H1 (cell line): ENCODE measurements at regions not wholly inside any gene's neighbourhood (a gene's known extent, or its start where the extent isn't known, plus 50 kb on each side); places are given as distances from the start of the nearest gene placed in this dataset.

Experiments
- CTCF ChIA-PET: fragments of 300-600 bp; sonication (Branson Sonifier 250); formaldehyde crosslinking; loops from one replicate; lab custom pipeline; 2021; ENCODE audit not compliant: partially characterized antibody; lab: Charles Lee
- POLR2A ChIA-PET: fragments of 300-600 bp; sonication (Branson Sonifier 250); formaldehyde crosslinking; loops from one replicate; lab custom pipeline; 2021; ENCODE audit warnings: inconsistent platforms; ENCODE audit not compliant: partially characterized antibody; lab: Charles Lee
- DNase-seq, 2 experiments: peaks; one replicate each; pipeline versions ENCODE4 v3.0.0 to v3.0.0-alpha.2; 2010 to 2022; ENCODE audit warnings: low spot score in 2 of 2, low read depth in 1 of 2, mixed read lengths in 1 of 2
- FAIRE-seq: peaks from 2 replicates; lab custom pipeline; 2011; peaks lifted over from hg19 to GRCh38; lab: Jason Lieb, UNC
- H2AFZ ChIP-seq: 2 replicates; pipeline ENCODE4 v1.8.1; 2012; ENCODE audit warnings: low read length, inconsistent platforms
- H2AK5ac ChIP-seq: 2 replicates; pipeline ENCODE4 v1.6.1; 2013; ENCODE audit warnings: low read depth, low read length
- H2BK120ac ChIP-seq: replicated peaks from 2 replicates; pipeline ENCODE3; 2013; ENCODE audit warnings: low read depth, low read length, inconsistent platforms
- H2BK12ac ChIP-seq: 2 replicates; pipeline ENCODE4 v1.6.1; 2013; ENCODE audit warnings: low read depth, low read length
- H2BK15ac ChIP-seq: 2 replicates; pipeline ENCODE4 v1.6.1; 2013; ENCODE audit warnings: low read length
- H2BK20ac ChIP-seq: 2 replicates; pipeline ENCODE4 v1.6.1; 2013; ENCODE audit warnings: low read length
- H2BK5ac ChIP-seq: 2 replicates; pipeline ENCODE4 v1.6.1; 2013; ENCODE audit warnings: low read depth, low read length
- H3K14ac ChIP-seq: 2 replicates; pipeline ENCODE4 v1.6.1; 2013; ENCODE audit warnings: inconsistent platforms; ENCODE audit not compliant: insufficient read length
- H3K18ac ChIP-seq: 2 replicates; pipeline ENCODE4 v1.6.1; 2013; ENCODE audit warnings: low read length; ENCODE audit errors: extremely low read depth
- H3K23ac ChIP-seq: 2 replicates; pipeline ENCODE4 v1.6.1; 2013; ENCODE audit warnings: inconsistent platforms; ENCODE audit not compliant: insufficient read length
- H3K23me2 ChIP-seq: 2 replicates; pipeline ENCODE4 v1.6.1; 2013; ENCODE audit warnings: low read depth, low read length
- H3K27ac ChIP-seq: 2 replicates; pipeline ENCODE4 v1.6.1; 2011; ENCODE audit warnings: low read depth, low read length, inconsistent platforms
- H3K27me3 ChIP-seq, 4 experiments: replicated peaks in 1 of 4; 1 replicate in 1 of 4; 2 replicates in 3 of 4; pipeline versions ENCODE4 v1.6.1 to v1.8.1; 2011 to 2013; ENCODE audit warnings: low read length in 3 of 4, mild to moderate bottlenecking in 3 of 4, inconsistent platforms in 2 of 4, mixed read lengths in 2 of 4, moderate library complexity in 1 of 4; ENCODE audit not compliant: control insufficient read depth in 3 of 4, insufficient read depth in 3 of 4; ENCODE audit errors: extremely low read depth in 1 of 4
- H3K36me3 ChIP-seq, 4 experiments: 2 replicates each; pipeline versions ENCODE4 v1.6.1 to v1.8.1; 2011 to 2013; ENCODE audit warnings: mild to moderate bottlenecking in 4 of 4, low read length in 3 of 4, moderate library complexity in 2 of 4, control low read depth in 1 of 4, inconsistent platforms in 1 of 4; ENCODE audit not compliant: insufficient read depth in 4 of 4, control insufficient read depth in 2 of 4
- H3K4ac ChIP-seq: replicated peaks from 2 replicates; pipeline ENCODE3; 2013; ENCODE audit warnings: low read length, low read depth, mixed read lengths, inconsistent platforms; ENCODE audit not compliant: insufficient read length
- H3K4me1 ChIP-seq, 4 experiments: replicated peaks in 1 of 4; 1 replicate in 1 of 4; 2 replicates in 3 of 4; pipeline versions ENCODE4 v1.6.1 to v1.8.1; 2011 to 2013; ENCODE audit warnings: low read length in 3 of 4, inconsistent platforms in 2 of 4, mixed read lengths in 1 of 4; ENCODE audit not compliant: insufficient read depth in 4 of 4, control insufficient read depth in 3 of 4
- H3K4me2 ChIP-seq, 2 experiments: 2 replicates each; pipeline versions ENCODE4 v1.6.1 to v1.8.1; 2011 to 2013; ENCODE audit warnings: low read depth in 2 of 2, low read length in 2 of 2, control low read depth in 1 of 2, inconsistent platforms in 1 of 2, mild to moderate bottlenecking in 1 of 2; ENCODE audit not compliant: insufficient read depth in 1 of 2
- H3K4me3 ChIP-seq, 4 experiments: fragments of 200-600, 300-600 bp in 1 of 4; sonication (generic), shearing (Covaris generic), sonication (Bioruptor Twin) in 1 of 4; 2 replicates each; pipeline versions ENCODE4 v1.5.1 to v1.8.1; 2011 to 2016; ENCODE audit warnings: low read length in 4 of 4, low read depth in 3 of 4, control low read depth in 2 of 4, inconsistent platforms in 2 of 4, mild to moderate bottlenecking in 2 of 4, mixed read lengths in 1 of 4, moderate library complexity in 1 of 4; ENCODE audit not compliant: insufficient read depth in 2 of 4; ENCODE audit errors: extremely low read depth in 1 of 4
- H3K56ac ChIP-seq: replicated peaks from 2 replicates; pipeline ENCODE3; 2013; ENCODE audit warnings: low read depth, mild to moderate bottlenecking, mixed read lengths, low read length, inconsistent platforms; ENCODE audit not compliant: insufficient read length
- H3K79me1 ChIP-seq: 2 replicates; pipeline ENCODE4 v1.6.1; 2013; ENCODE audit warnings: low read depth, low read length, control low read depth
- H3K79me2 ChIP-seq, 2 experiments: 2 replicates each; pipeline versions ENCODE4 v1.6.1 to v1.8.1; 2012 to 2013; ENCODE audit warnings: low read length in 2 of 2, mild to moderate bottlenecking in 2 of 2, inconsistent platforms in 1 of 2; ENCODE audit not compliant: insufficient read depth in 2 of 2, control insufficient read depth in 1 of 2
- H3K9ac ChIP-seq, 4 experiments: replicated peaks in 1 of 4; 1 replicate in 1 of 4; 2 replicates in 3 of 4; pipeline versions ENCODE4 v1.6.1 to v1.8.1; 2011 to 2013; ENCODE audit warnings: low read depth in 3 of 4, low read length in 3 of 4, control low read depth in 2 of 4, mild to moderate bottlenecking in 2 of 4, moderate library complexity in 2 of 4, inconsistent platforms in 1 of 4; ENCODE audit errors: extremely low read depth in 1 of 4
- H3K9me3 ChIP-seq, 2 experiments: 2 replicates each; pipeline versions ENCODE4 v1.6.1 to v1.8.1; 2012 to 2013; ENCODE audit warnings: mild to moderate bottlenecking in 2 of 2, moderate library complexity in 2 of 2, control low read depth in 1 of 2, inconsistent platforms in 1 of 2, low read depth in 1 of 2, low read length in 1 of 2, mixed read lengths in 1 of 2; ENCODE audit not compliant: insufficient read depth in 2 of 2
- H4K20me1 ChIP-seq, 2 experiments: replicated peaks in 1 of 2; 2 replicates each; pipeline versions ENCODE3 to v1.8.1; 2011 to 2013; ENCODE audit warnings: inconsistent platforms in 2 of 2, low read length in 2 of 2, mild to moderate bottlenecking in 1 of 2; ENCODE audit not compliant: insufficient read depth in 2 of 2, control insufficient read depth in 1 of 2
- H4K5ac ChIP-seq: 2 replicates; pipeline ENCODE4 v1.6.1; 2013; ENCODE audit warnings: low read length, low read depth, mixed read lengths, inconsistent platforms; ENCODE audit not compliant: insufficient read length
- H4K8ac ChIP-seq: 2 replicates; pipeline ENCODE4 v1.8.0; 2013; ENCODE audit warnings: mild to moderate bottlenecking, moderate library complexity, low read length, inconsistent platforms; ENCODE audit not compliant: insufficient read depth; ENCODE audit errors: extremely low read depth
- H4K91ac ChIP-seq: replicated peaks from 2 replicates; pipeline ENCODE3; 2013; ENCODE audit warnings: low read length, mixed read lengths, inconsistent platforms; ENCODE audit not compliant: insufficient read length
- BACH1 ChIP-seq: IDR thresholded peaks from 2 replicates; pipeline ENCODE4 v1.6.1; 2012; ENCODE audit warnings: low read length, improper control_type of control experiment
- CREB1 ChIP-seq: IDR thresholded peaks from 2 replicates; pipeline ENCODE4 v1.6.1; 2012; ENCODE audit warnings: inconsistent platforms
- CTCF ChIP-seq, 3 experiments: IDR thresholded peaks; 1 replicate in 2 of 3; 2 replicates in 1 of 3; pipeline versions ENCODE4 v1.5.1 to v1.6.1; 2011; ENCODE audit warnings: low read length in 3 of 3, mild to moderate bottlenecking in 3 of 3, inconsistent platforms in 2 of 3, low read depth in 1 of 3, moderate library complexity in 1 of 3; ENCODE audit not compliant: insufficient read depth in 1 of 3; ENCODE audit errors: control extremely low read depth in 1 of 3
- HDAC2 ChIP-seq, 2 experiments: fragments of 300-600 bp in 1 of 2; sonication (generic) in 1 of 2; IDR thresholded peaks; 2 replicates each; pipeline ENCODE4 v1.6.1; 2011 to 2012; ENCODE audit warnings: low read depth in 2 of 2, low read length in 2 of 2, mild to moderate bottlenecking in 2 of 2, moderate library complexity in 2 of 2, borderline replicate concordance in 1 of 2, inconsistent platforms in 1 of 2
- HDAC6 ChIP-seq: IDR thresholded peaks from one replicate; pipeline ENCODE4 v1.7.1; 2012; ENCODE audit warnings: low read depth, mild to moderate bottlenecking, inconsistent platforms, low read length, moderate library complexity
- JUND ChIP-seq: IDR thresholded peaks from 2 replicates; pipeline ENCODE4 v1.6.1; 2011; ENCODE audit warnings: mild to moderate bottlenecking, improper control_type of control experiment, low read length
- KDM1A ChIP-seq: fragments of 200-600, 300-600 bp; sonication (generic); IDR thresholded peaks from 2 replicates; pipeline ENCODE4 v1.7.1; 2016; ENCODE audit warnings: mild to moderate bottlenecking, low read length, borderline replicate concordance
- NANOG ChIP-seq: IDR thresholded peaks from 2 replicates; pipeline ENCODE4 v1.6.1; 2011; ENCODE audit warnings: low read length, low read depth, mild to moderate bottlenecking, inconsistent platforms; ENCODE audit not compliant: insufficient read depth, poor library complexity, severe bottlenecking
- RXRA ChIP-seq: IDR thresholded peaks from 2 replicates; pipeline ENCODE4 v1.6.1; 2011; ENCODE audit warnings: low read depth, mild to moderate bottlenecking, low read length, moderate library complexity; ENCODE audit not compliant: insufficient read depth
- WGBS, 2 experiments: shearing (Covaris generic) in 1 of 2; methylation state at CpG; one replicate each; pipeline versions ENCODE4 v1.1.6 to v1.1.7; 2013 to 2015; ENCODE audit warnings: low lambda C conversion rate in 2 of 2, mixed read lengths in 2 of 2, inconsistent platforms in 1 of 2, low coverage in 1 of 2, missing lambda C conversion rate in 1 of 2; ENCODE audit not compliant: insufficient replicate concordance in 2 of 2, insufficient coverage in 1 of 2, insufficient read length in 1 of 2; ENCODE audit errors: extremely low coverage in 1 of 2, missing lambda C conversion rate in 1 of 2; 5-methylcytosine and 5-hydroxymethylcytosine counted together

GRCh38 chr15:62681939-62682896, 360.3 kb upstream of the TPM1 start:
- Histone ChIP-seq H2BK20ac (no peak overlapping the region), H3K9ac (no peak overlapping the region), H2BK120ac (no peak overlapping the region), H2BK5ac (no peak overlapping the region), H3K27ac (no peak overlapping the region), H4K91ac (no peak overlapping the region), H3K79me2 (no peaks in the 10 kb centered on the region), H4K5ac (no peak overlapping the region), H3K4me1 (no peaks in the 10 kb centered on the region), H3K56ac (no peak overlapping the region), H3K79me1 (no peaks in the 10 kb centered on the region), H2BK15ac (no peak overlapping the region), H3K4me2 (no peak overlapping the region), H3K4me3 (no peak overlapping the region), H3K36me3 (no peaks in the 10 kb centered on the region), H3K4ac (no peak overlapping the region), H3K23me2 (no peaks in the 10 kb centered on the region), H3K27me3 (no peaks in the 10 kb centered on the region), H2AFZ (no peak overlapping the region), H3K9me3 (no peaks in the 10 kb centered on the region), H3K18ac (no peak overlapping the region), H2BK12ac (no peak overlapping the region), H3K23ac (no peak overlapping the region), H2AK5ac (no peak overlapping the region), H3K14ac (no peak overlapping the region), H4K8ac (no peak overlapping the region), H4K20me1 (no peaks in the 10 kb centered on the region)
- no peak for TF ChIP-seq BACH1
- no peak for TF ChIP-seq CREB1
- TF ChIP-seq HDAC2 (IDR thresholded peaks at IDR 0.05; ENCODE audit: borderline replicate concordance in 1 of 2, low read depth in 2 of 2, low read length in 2 of 2), result no peak
- TF ChIP-seq JUND, result no peak
- TF ChIP-seq HDAC6, result no peak
- TF ChIP-seq RXRA, result no peak
- no peak for TF ChIP-seq CTCF (IDR thresholded peaks at IDR 0.05; ENCODE audit: control extremely low read depth in 1 of 3, insufficient read depth in 1 of 3, low read depth in 1 of 3, low read length in 3 of 3)
- TF ChIP-seq NANOG, result no peak
- no peak for TF ChIP-seq KDM1A
- ChIA-PET CTCF (interaction anchor here (0.8 to 1.2 kb wide), 2 partner anchors 60 to 448 kb away, joined by 3 read pairs; no protein-coding TSS in a partner anchor), POLR2A (interaction anchor here (0.8 kb wide), 1 partner anchor 12 kb away, joined by 3 read pairs; no protein-coding TSS in a partner anchor)
- DNase-seq (no peak), FAIRE-seq (no peak)
- WGBS, 2 experiments, result 90% methylated on average over 6 of the region's 6 CpGs; no CpG with 5 or more reads in 1 of the 2 experiments
